ENCODE measurements at regions not wholly inside any gene's neighbourhood (a gene's known extent, or its start where the extent isn't known, plus 50 kb on each side); places are given as distances from the start of the nearest gene placed in this dataset.

GRCh38 chr6:167405778-167406532 is 81.1 kb downstream of the TTLL2 start:
- TF ChIP-seq CTCF (conservative IDR thresholded peaks at IDR 0.05; ENCODE audit: low read depth, low read length) (no peak), EZH2phosphoT487 (IDR thresholded peaks at IDR 0.05; ENCODE audit: borderline replicate concordance, low read length) (no peak), EZH2 (IDR thresholded peaks at IDR 0.05; ENCODE audit: low read length, unreplicated experiment) (no peak)
